ENCODE measurements at regions not wholly inside any gene's neighbourhood (a gene's known extent, or its start where the extent isn't known, plus 50 kb on each side); places are given as distances from the start of the nearest gene placed in this dataset.

- no peak for TF ChIP-seq ZBTB5 (IDR thresholded peaks at IDR 0.05)
- TF ChIP-seq, protein P1, sequence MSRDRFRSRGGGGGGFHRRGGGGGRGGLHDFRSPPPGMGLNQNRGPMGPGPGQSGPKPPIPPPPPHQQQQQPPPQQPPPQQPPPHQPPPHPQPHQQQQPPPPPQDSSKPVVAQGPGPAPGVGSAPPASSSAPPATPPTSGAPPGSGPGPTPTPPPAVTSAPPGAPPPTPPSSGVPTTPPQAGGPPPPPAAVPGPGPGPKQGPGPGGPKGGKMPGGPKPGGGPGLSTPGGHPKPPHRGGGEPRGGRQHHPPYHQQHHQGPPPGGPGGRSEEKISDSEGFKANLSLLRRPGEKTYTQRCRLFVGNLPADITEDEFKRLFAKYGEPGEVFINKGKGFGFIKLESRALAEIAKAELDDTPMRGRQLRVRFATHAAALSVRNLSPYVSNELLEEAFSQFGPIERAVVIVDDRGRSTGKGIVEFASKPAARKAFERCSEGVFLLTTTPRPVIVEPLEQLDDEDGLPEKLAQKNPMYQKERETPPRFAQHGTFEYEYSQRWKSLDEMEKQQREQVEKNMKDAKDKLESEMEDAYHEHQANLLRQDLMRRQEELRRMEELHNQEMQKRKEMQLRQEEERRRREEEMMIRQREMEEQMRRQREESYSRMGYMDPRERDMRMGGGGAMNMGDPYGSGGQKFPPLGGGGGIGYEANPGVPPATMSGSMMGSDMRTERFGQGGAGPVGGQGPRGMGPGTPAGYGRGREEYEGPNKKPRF (IDR thresholded peaks at IDR 0.05; ENCODE audit: low read depth, low read length): no peak
Measured at GRCh38 chrX:113980953-113981352, 602.9 kb upstream of the HTR2C start (continued).

GRCh38 chrX:113977887-113978286, 606.0 kb upstream of the HTR2C start:
- Histone ChIP-seq H3K79me2 (ENCODE audit: control insufficient read depth, insufficient read depth, low read length) (no peaks in the 10 kb centered on the region; the same call in 2 of the 3 replicates), H3K4me1 (replicated peaks in 1 of 2; ENCODE audit: control insufficient read depth in 2 of 2, insufficient read depth in 2 of 2, low read length in 2 of 2) (no peaks in the 10 kb centered on the region; a peak in 1 of 5 replicates), H3K27me3 (ENCODE audit: control insufficient read depth in 2 of 2, insufficient read depth in 2 of 2, low read length in 2 of 2) (no peaks in the 10 kb centered on the region), H3K9ac (ENCODE audit: insufficient read depth in 1 of 2, low read depth in 2 of 2, low read length in 2 of 2) (no peak overlapping the region), H4K20me1 (replicated peaks; ENCODE audit: control insufficient read depth, insufficient read depth, low read length) (no peaks in the 10 kb centered on the region), H3K36me3 (ENCODE audit: control insufficient read depth, insufficient read depth, low read length) (peaks cover 5% of the 10 kb centered on the region; the same call in 1 of the 3 replicates), H3K27ac (ENCODE audit: extremely low read depth, low read depth, low read length) (no peak overlapping the region), H3K9me3 (replicated peaks; ENCODE audit: control insufficient read depth, insufficient read depth, low read depth, low read length) (0 out of 2 replicates have a peak, but pooled peaks cover 1% of the 10 kb centered on the region), H2AFZ (ENCODE audit: low read depth, low read length) (no peak overlapping the region), H3K4me3 (no peak overlapping the region), H3K4me2 (ENCODE audit: insufficient read depth, low read length) (no peak overlapping the region), H3K9me1 (ENCODE audit: control insufficient read depth, insufficient read depth, low read length) (no peaks in the 10 kb centered on the region)
- ChIA-PET CTCF (ENCODE audit: low intra/inter-chr PET ratio) (no interaction called here), POLR2A (interaction anchor here (0.6 kb wide), 1 partner anchor 195 kb away, joined by 3 read pairs; no protein-coding TSS in a partner anchor)
- FAIRE-seq (no peak), ATAC-seq (no peak), DNase-seq (ENCODE audit: extremely low read depth in 1 of 4, low spot score in 3 of 4) (no peak)
- in situ Hi-C loops (cut with MboI): no loop called here
- no TSS peak for BruUV-seq (replicated peaks)
- intact Hi-C loops (cut with micrococcal nuclease): no loop called here
- TF ChIP-seq SREBF2 (CRISPR knock-in tag; IDR thresholded peaks at IDR 0.05): no peak
- TF ChIP-seq KDM1A (IDR thresholded peaks at IDR 0.05): no peak
- TF ChIP-seq MTF1 (CRISPR knock-in tag; IDR thresholded peaks at IDR 0.05; ENCODE audit: borderline replicate concordance): no peak
- TF ChIP-seq MLLT1 (IDR thresholded peaks at IDR 0.05): no peak
- no peak for TF ChIP-seq BDP1 (IDR thresholded peaks at IDR 0.05; ENCODE audit: insufficient read depth, insufficient read length)
- TF ChIP-seq BHLHE40 (IDR thresholded peaks at IDR 0.05; ENCODE audit: low read length): no peak
- TF ChIP-seq ZNF146 (CRISPR knock-in tag; IDR thresholded peaks at IDR 0.05; ENCODE audit: unreplicated experiment): no peak
- no peak for TF ChIP-seq POLR2B (IDR thresholded peaks at IDR 0.05; ENCODE audit: low read depth, partially characterized antibody)
- TF ChIP-seq CREB1 (IDR thresholded peaks at IDR 0.05): no peak
- TF ChIP-seq CREB1 (CRISPR knock-in tag; IDR thresholded peaks at IDR 0.05): no peak
- no peak for TF ChIP-seq NEUROD1 (IDR thresholded peaks at IDR 0.05; ENCODE audit: borderline replicate concordance, low read depth, low read length, partially characterized antibody)
- TF ChIP-seq ZNF274 (IDR thresholded peaks at IDR 0.05; ENCODE audit: borderline replicate concordance, low read depth, low read length): no peak
- TF ChIP-seq ZNF780A (CRISPR knock-in tag; IDR thresholded peaks at IDR 0.05): no peak
- TF ChIP-seq ZNF830 (CRISPR knock-in tag; IDR thresholded peaks at IDR 0.05): no peak
- TF ChIP-seq LCOR (CRISPR knock-in tag; IDR thresholded peaks at IDR 0.05): no peak
- 17% methylated on average over 1 of the region's 1 CpG for WGBS (ENCODE audit: insufficient coverage, low coverage, missing lambda C conversion rate)

Data from K562 (cell line).